ENCODE measurements at regions not wholly inside any gene's neighbourhood (a gene's known extent, or its start where the extent isn't known, plus 50 kb on each side); places are given as distances from the start of the nearest gene placed in this dataset.

GRCh38 chr3:177935047-177935446 is 601.2 kb upstream of the KCNMB2 start:
- Histone ChIP-seq H3K27me3 (ENCODE audit: control insufficient read depth in 1 of 2, insufficient read depth in 2 of 2, low read length in 2 of 2) (no peaks in the 10 kb centered on the region), H3K9me3 (ENCODE audit: control insufficient read depth in 2 of 2, low read length in 2 of 2) (no peaks in the 10 kb centered on the region), H3K4me3 (ENCODE audit: low read length in 2 of 2) (no peak overlapping the region), H3K9ac (ENCODE audit: low read length in 2 of 2) (no peak overlapping the region), H3K36me3 (ENCODE audit: control insufficient read depth in 2 of 2, insufficient read depth in 2 of 2, low read length in 2 of 2) (no peaks in the 10 kb centered on the region), H3K4me1 (ENCODE audit: control insufficient read depth, insufficient read depth, low read length) (no peaks in the 10 kb centered on the region), H3K27ac (ENCODE audit: low read length) (no peak overlapping the region)

DNA sequence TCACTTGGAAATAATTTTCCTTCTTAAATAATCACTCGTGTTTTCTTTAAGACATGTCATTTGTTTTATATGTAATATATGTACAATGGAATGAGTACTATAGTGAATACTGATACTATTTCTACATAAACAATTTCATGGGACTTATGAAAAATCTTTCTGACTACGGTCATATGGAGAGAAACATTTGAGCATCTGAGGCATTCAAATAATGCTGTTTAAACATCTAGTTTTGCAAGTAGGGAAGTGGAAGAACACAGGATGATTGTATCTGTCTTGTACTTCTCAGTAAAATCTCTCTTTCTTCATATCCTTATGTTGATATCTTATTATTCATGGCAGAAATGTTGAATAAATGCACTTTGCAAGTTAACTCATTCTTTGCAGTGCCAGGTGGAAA is 599.5 kb upstream of the KCNMB2 start:
- Histone ChIP-seq H3K4me1 (ENCODE audit: control insufficient read depth, insufficient read depth, low read length) (no peaks in the 10 kb centered on the region), H3K9me3 (ENCODE audit: control insufficient read depth in 2 of 2, low read length in 2 of 2) (no peaks in the 10 kb centered on the region), H3K27ac (ENCODE audit: low read length) (no peak overlapping the region), H3K4me3 (ENCODE audit: low read length in 2 of 2) (no peak overlapping the region), H3K36me3 (ENCODE audit: control insufficient read depth in 2 of 2, insufficient read depth in 2 of 2, low read length in 2 of 2) (no peaks in the 10 kb centered on the region), H3K27me3 (ENCODE audit: control insufficient read depth in 1 of 2, insufficient read depth in 2 of 2, low read length in 2 of 2) (no peaks in the 10 kb centered on the region), H3K9ac (ENCODE audit: low read length in 2 of 2) (no peak overlapping the region)

DNA sequence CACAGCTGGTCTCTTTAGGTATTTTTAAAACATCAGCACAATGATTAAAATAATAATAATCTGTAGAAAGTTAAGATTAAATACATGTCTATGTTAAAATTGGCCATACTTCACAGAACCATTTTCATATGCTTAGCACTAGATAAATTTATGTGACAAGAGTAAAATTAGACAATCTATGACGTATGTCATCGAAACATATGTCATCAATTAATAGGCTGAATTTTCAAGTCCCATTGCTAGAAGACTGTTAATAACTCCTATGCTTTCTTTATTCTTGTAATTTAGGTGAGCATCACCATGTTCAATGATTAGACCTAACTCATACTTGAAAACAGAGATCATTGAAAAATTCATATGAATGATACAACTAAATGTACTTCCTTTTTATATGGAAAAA is 593.3 kb upstream of the KCNMB2 start:
- H3K36me3 ChIP-seq (ENCODE audit: control insufficient read depth in 2 of 2, insufficient read depth in 2 of 2, low read length in 2 of 2), result no peaks in the 10 kb centered on the region
- H3K27me3 ChIP-seq (ENCODE audit: control insufficient read depth in 1 of 2, insufficient read depth in 2 of 2, low read length in 2 of 2), result no peaks in the 10 kb centered on the region
- H3K27ac ChIP-seq (ENCODE audit: low read length), result no peak overlapping the region
- H3K9ac ChIP-seq (ENCODE audit: low read length in 2 of 2), result no peak overlapping the region
- no peaks in the 10 kb centered on the region for H3K9me3 ChIP-seq (ENCODE audit: control insufficient read depth in 2 of 2, low read length in 2 of 2)
- no peaks in the 10 kb centered on the region for H3K4me1 ChIP-seq (ENCODE audit: control insufficient read depth, insufficient read depth, low read length)
- H3K4me3 ChIP-seq (ENCODE audit: low read length in 2 of 2), result no peak overlapping the region

DNA sequence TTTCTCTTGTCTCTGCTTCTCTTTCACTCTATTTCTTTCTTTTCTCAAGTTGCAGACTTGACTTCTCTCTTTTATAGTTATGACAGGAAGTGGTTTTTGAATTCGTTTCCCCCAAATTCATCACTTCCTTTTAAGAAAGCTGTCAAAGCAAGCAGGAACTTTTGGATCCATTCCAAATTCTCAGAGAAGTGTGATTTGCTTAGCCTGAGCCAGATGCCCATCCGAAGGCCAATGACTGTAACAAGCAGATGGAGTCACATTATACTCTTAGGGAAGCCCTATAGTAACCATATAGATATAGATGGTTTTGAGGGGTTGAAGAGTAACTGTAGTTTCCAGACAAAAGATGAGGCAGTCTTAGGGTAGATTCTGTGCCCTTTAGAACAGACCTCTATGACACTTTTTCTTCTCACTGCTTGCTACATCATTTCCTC is 592.0 kb upstream of the KCNMB2 start:
- Histone ChIP-seq H3K9ac (ENCODE audit: low read length in 2 of 2) (no peak overlapping the region), H3K27me3 (ENCODE audit: control insufficient read depth in 1 of 2, insufficient read depth in 2 of 2, low read length in 2 of 2) (no peaks in the 10 kb centered on the region), H3K4me3 (ENCODE audit: low read length in 2 of 2) (no peak overlapping the region), H3K36me3 (ENCODE audit: control insufficient read depth in 2 of 2, insufficient read depth in 2 of 2, low read length in 2 of 2) (no peaks in the 10 kb centered on the region), H3K9me3 (ENCODE audit: control insufficient read depth in 2 of 2, low read length in 2 of 2) (no peaks in the 10 kb centered on the region), H3K4me1 (ENCODE audit: control insufficient read depth, insufficient read depth, low read length) (no peaks in the 10 kb centered on the region), H3K27ac (ENCODE audit: low read length) (no peak overlapping the region)

- Histone ChIP-seq H3K4me3 (ENCODE audit: low read length in 2 of 2) (no peak overlapping the region), H3K27me3 (ENCODE audit: control insufficient read depth in 1 of 2, insufficient read depth in 2 of 2, low read length in 2 of 2) (no peaks in the 10 kb centered on the region), H3K4me1 (ENCODE audit: control insufficient read depth, insufficient read depth, low read length) (no peaks in the 10 kb centered on the region), H3K27ac (ENCODE audit: low read length) (no peak overlapping the region), H3K9me3 (ENCODE audit: control insufficient read depth in 2 of 2, low read length in 2 of 2) (no peaks in the 10 kb centered on the region), H3K36me3 (ENCODE audit: control insufficient read depth in 2 of 2, insufficient read depth in 2 of 2, low read length in 2 of 2) (no peaks in the 10 kb centered on the region), H3K9ac (ENCODE audit: low read length in 2 of 2) (no peak overlapping the region)
Measured at GRCh38 chr3:177946048-177946447, 590.2 kb upstream of the KCNMB2 start.

GRCh38 chr3:177946497-177946896 is 589.7 kb upstream of the KCNMB2 start:
- Histone ChIP-seq H3K4me3 (ENCODE audit: low read length in 2 of 2) (no peak overlapping the region), H3K27ac (ENCODE audit: low read length) (no peak overlapping the region), H3K4me1 (ENCODE audit: control insufficient read depth, insufficient read depth, low read length) (no peaks in the 10 kb centered on the region), H3K36me3 (ENCODE audit: control insufficient read depth in 2 of 2, insufficient read depth in 2 of 2, low read length in 2 of 2) (no peaks in the 10 kb centered on the region), H3K9me3 (ENCODE audit: control insufficient read depth in 2 of 2, low read length in 2 of 2) (no peaks in the 10 kb centered on the region), H3K9ac (ENCODE audit: low read length in 2 of 2) (no peak overlapping the region), H3K27me3 (ENCODE audit: control insufficient read depth in 1 of 2, insufficient read depth in 2 of 2, low read length in 2 of 2) (no peaks in the 10 kb centered on the region)

DNA sequence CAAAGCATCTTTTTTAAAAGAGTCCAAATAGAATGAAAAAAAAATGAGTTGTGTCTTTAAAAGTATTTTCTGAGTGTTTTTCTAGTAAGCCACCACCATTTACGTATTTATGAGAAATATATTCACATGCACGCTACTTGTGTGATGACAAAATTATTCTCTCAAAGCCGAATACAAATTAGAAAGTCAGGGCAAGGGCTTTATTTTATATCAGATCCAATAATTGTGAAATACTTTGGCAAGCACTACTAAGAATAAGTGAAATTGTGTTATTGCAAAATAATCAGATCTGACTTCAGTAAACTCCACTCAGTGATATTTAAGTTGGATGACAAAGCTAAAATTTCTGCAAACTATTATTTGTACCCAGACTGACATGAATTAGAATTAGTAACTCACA is 589.3 kb upstream of the KCNMB2 start:
- no peaks in the 10 kb centered on the region for H3K4me1 ChIP-seq (ENCODE audit: control insufficient read depth, insufficient read depth, low read length)
- H3K9ac ChIP-seq (ENCODE audit: low read length in 2 of 2), result no peak overlapping the region
- H3K9me3 ChIP-seq (ENCODE audit: control insufficient read depth in 2 of 2, low read length in 2 of 2), result no peaks in the 10 kb centered on the region
- H3K27ac ChIP-seq (ENCODE audit: low read length), result no peak overlapping the region
- H3K4me3 ChIP-seq (ENCODE audit: low read length in 2 of 2), result no peak overlapping the region
- H3K27me3 ChIP-seq (ENCODE audit: control insufficient read depth in 1 of 2, insufficient read depth in 2 of 2, low read length in 2 of 2), result no peaks in the 10 kb centered on the region
- no peaks in the 10 kb centered on the region for H3K36me3 ChIP-seq (ENCODE audit: control insufficient read depth in 2 of 2, insufficient read depth in 2 of 2, low read length in 2 of 2)

GRCh38 chr3:177947901-177948300 is 588.3 kb upstream of the KCNMB2 start:
- no peak overlapping the region for H3K27ac ChIP-seq (ENCODE audit: low read length)
- no peaks in the 10 kb centered on the region for H3K36me3 ChIP-seq (ENCODE audit: control insufficient read depth in 2 of 2, insufficient read depth in 2 of 2, low read length in 2 of 2)
- H3K27me3 ChIP-seq (ENCODE audit: control insufficient read depth in 1 of 2, insufficient read depth in 2 of 2, low read length in 2 of 2), result no peaks in the 10 kb centered on the region
- no peak overlapping the region for H3K9ac ChIP-seq (ENCODE audit: low read length in 2 of 2)
- H3K9me3 ChIP-seq (ENCODE audit: control insufficient read depth in 2 of 2, low read length in 2 of 2), result no peaks in the 10 kb centered on the region
- H3K4me3 ChIP-seq (ENCODE audit: low read length in 2 of 2), result no peak overlapping the region
- H3K4me1 ChIP-seq (ENCODE audit: control insufficient read depth, insufficient read depth, low read length), result no peaks in the 10 kb centered on the region

GRCh38 chr3:177948716-177949425 is 587.4 kb upstream of the KCNMB2 start:
- H3K36me3 ChIP-seq (ENCODE audit: control insufficient read depth in 2 of 2, insufficient read depth in 2 of 2, low read length in 2 of 2), result no peaks in the 10 kb centered on the region

GRCh38 chr3:177959188-177959587 is 577.0 kb upstream of the KCNMB2 start:
- Histone ChIP-seq H3K4me1 (ENCODE audit: control insufficient read depth, insufficient read depth, low read length) (no peaks in the 10 kb centered on the region), H3K9ac (ENCODE audit: low read length in 2 of 2) (no peak overlapping the region), H3K36me3 (ENCODE audit: control insufficient read depth in 2 of 2, insufficient read depth in 2 of 2, low read length in 2 of 2) (no peaks in the 10 kb centered on the region), H3K4me3 (ENCODE audit: low read length in 2 of 2) (no peak overlapping the region), H3K27me3 (ENCODE audit: control insufficient read depth in 1 of 2, insufficient read depth in 2 of 2, low read length in 2 of 2) (no peaks in the 10 kb centered on the region), H3K9me3 (ENCODE audit: control insufficient read depth in 2 of 2, low read length in 2 of 2) (no peaks in the 10 kb centered on the region), H3K27ac (ENCODE audit: low read length) (no peak overlapping the region)

More at GRCh38 chr3:177948716-177949425, 587.4 kb upstream of the KCNMB2 start:
- Histone ChIP-seq H3K4me1 (ENCODE audit: control insufficient read depth, insufficient read depth, low read length) (no peaks in the 10 kb centered on the region), H3K4me3 (ENCODE audit: low read length in 2 of 2) (no peak overlapping the region), H3K27ac (ENCODE audit: low read length) (no peak overlapping the region), H3K27me3 (ENCODE audit: control insufficient read depth in 1 of 2, insufficient read depth in 2 of 2, low read length in 2 of 2) (no peaks in the 10 kb centered on the region), H3K9ac (ENCODE audit: low read length in 2 of 2) (no peak overlapping the region), H3K9me3 (ENCODE audit: control insufficient read depth in 2 of 2, low read length in 2 of 2) (no peaks in the 10 kb centered on the region)

- Histone ChIP-seq H3K9ac (ENCODE audit: low read length in 2 of 2) (no peak overlapping the region), H3K4me1 (ENCODE audit: control insufficient read depth, insufficient read depth, low read length) (no peaks in the 10 kb centered on the region), H3K36me3 (ENCODE audit: control insufficient read depth in 2 of 2, insufficient read depth in 2 of 2, low read length in 2 of 2) (no peaks in the 10 kb centered on the region), H3K27ac (ENCODE audit: low read length) (no peak overlapping the region), H3K27me3 (ENCODE audit: control insufficient read depth in 1 of 2, insufficient read depth in 2 of 2, low read length in 2 of 2) (no peaks in the 10 kb centered on the region), H3K4me3 (ENCODE audit: low read length in 2 of 2) (no peak overlapping the region), H3K9me3 (ENCODE audit: control insufficient read depth in 2 of 2, low read length in 2 of 2) (no peaks in the 10 kb centered on the region)
Measured at GRCh38 chr3:177960014-177960413, 576.2 kb upstream of the KCNMB2 start.

Measured in stomach smooth muscle (tissue), 2 donors.